ENCODE measurements at regions not wholly inside any gene's neighbourhood (a gene's known extent, or its start where the extent isn't known, plus 50 kb on each side); places are given as distances from the start of the nearest gene placed in this dataset.
"Not testable (repeated sequence)": the region's sequence is repeated elsewhere in the genome, so short reads cannot be mapped to it uniquely, and the experiment has no call there.

- DNase-seq: no peak
These were observed 1413.2 kb downstream of the LRFN5 start for GRCh38 chr14:43019826-43020225.

- DNase-seq: no peak
These were observed 1407.7 kb downstream of the LRFN5 start for GRCh38 chr14:43014338-43014737.

GRCh38 chr14:43012817-43013216, 1406.1 kb downstream of the LRFN5 start:
- no peak for DNase-seq

GRCh38 chr14:43005807-43006206, 1399.1 kb downstream of the LRFN5 start:
- DNase-seq: peak; percentile 4

GRCh38 chr14:43003845-43004244, 1397.2 kb downstream of the LRFN5 start:
- DNase-seq: no peak

- no peak for DNase-seq
These were observed 1395.1 kb downstream of the LRFN5 start for GRCh38 chr14:43001731-43002130.

GRCh38 chr14:42994051-42994736, 1387.5 kb downstream of the LRFN5 start:
- no peak for DNase-seq

- DNase-seq: no peak
These were observed 1386.3 kb downstream of the LRFN5 start for GRCh38 chr14:42992930-42993329.

GRCh38 chr14:42980419-42980818, 1373.7 kb downstream of the LRFN5 start:
- DNase-seq: no peak

GRCh38 chr14:42973171-42973570, 1366.5 kb downstream of the LRFN5 start:
- DNase-seq: not testable (repeated sequence)

- DNase-seq: no peak
These were observed 1358.8 kb downstream of the LRFN5 start for GRCh38 chr14:42965512-42965911.

GRCh38 chr14:42961509-42961908, 1354.8 kb downstream of the LRFN5 start:
- no peak for DNase-seq

- no peak for DNase-seq
These were observed 1343.7 kb downstream of the LRFN5 start for GRCh38 chr14:42950363-42950762.

GRCh38 chr14:42947991-42948390, 1341.3 kb downstream of the LRFN5 start:
- DNase-seq: no peak

GRCh38 chr14:42944284-42944683, 1337.6 kb downstream of the LRFN5 start:
- no peak for DNase-seq

GRCh38 chr14:42931308-42931707, 1324.6 kb downstream of the LRFN5 start:
- peak; percentile 7 for DNase-seq

GRCh38 chr14:42929806-42930480, 1323.3 kb downstream of the LRFN5 start:
- DNase-seq: peak; percentile 61

GRCh38 chr14:42927313-42927712, 1320.6 kb downstream of the LRFN5 start:
- DNase-seq: no peak

- no peak for DNase-seq
These were observed 1315.2 kb downstream of the LRFN5 start for GRCh38 chr14:42921901-42922300.

- DNase-seq: no peak
These were observed 1311.9 kb downstream of the LRFN5 start for GRCh38 chr14:42918615-42919014.

GRCh38 chr14:42911642-42912041, 1305.0 kb downstream of the LRFN5 start:
- DNase-seq: peak; percentile 6

- DNase-seq: no peak
These were observed 1303.0 kb downstream of the LRFN5 start for GRCh38 chr14:42909659-42910058.

GRCh38 chr14:42893183-42893582, 1286.5 kb downstream of the LRFN5 start:
- no peak for DNase-seq

- DNase-seq: peak; percentile 77
These were observed 1277.4 kb downstream of the LRFN5 start for GRCh38 chr14:42884100-42884499.

- DNase-seq: peak; percentile 35
These were observed 1271.0 kb downstream of the LRFN5 start for GRCh38 chr14:42877716-42878115.
